GM18505 (cell line): ENCODE measurements at regions not wholly inside any gene's neighbourhood (a gene's known extent, or its start where the extent isn't known, plus 50 kb on each side); places are given as distances from the start of the nearest gene placed in this dataset.
A peak's percentile ranks its signal among the peaks of the same experiment; 100 is the strongest.

Experiments
- ATAC-seq: cut with Tn5 transposase; IDR thresholded peaks from one replicate; pipeline ENCODE4 v1.9.1; 2021; ENCODE audit not compliant: unreplicated experiment
- POLR2A ChIP-seq: IDR thresholded peaks from 4 replicates; pipeline ENCODE4 v1.6.1; 2011; ENCODE audit warnings: borderline replicate concordance; ENCODE audit not compliant: insufficient read depth, insufficient read length; ENCODE audit errors: extremely low read depth

- ATAC-seq, result no peak
- no peak for TF ChIP-seq POLR2A
Observed at GRCh38 chrX:63929608-63930007, 144.6 kb upstream of the ARHGEF9 start.

GRCh38 chrX:63927848-63928247 is 142.8 kb upstream of the ARHGEF9 start:
- ATAC-seq, result no peak
- TF ChIP-seq POLR2A, result no peak

- no peak for TF ChIP-seq POLR2A
- no peak for ATAC-seq
Observed at GRCh38 chrX:63922221-63922620, 137.2 kb upstream of the ARHGEF9 start.

GRCh38 chrX:63920875-63921274 is 135.9 kb upstream of the ARHGEF9 start:
- peak; percentile 68 for ATAC-seq
- no peak for TF ChIP-seq POLR2A

- no peak for ATAC-seq
Observed at GRCh38 chrX:63919081-63919480, 134.1 kb upstream of the ARHGEF9 start.

GRCh38 chrX:63918611-63919010 is 133.6 kb upstream of the ARHGEF9 start:
- no peak for ATAC-seq
- TF ChIP-seq POLR2A, result no peak

More at GRCh38 chrX:63919081-63919480, 134.1 kb upstream of the ARHGEF9 start:
- no peak for TF ChIP-seq POLR2A

GRCh38 chrX:63917296-63917695 is 132.3 kb upstream of the ARHGEF9 start:
- ATAC-seq, result no peak
- no peak for TF ChIP-seq POLR2A

GRCh38 chrX:63913719-63914118 is 128.7 kb upstream of the ARHGEF9 start:
- no peak for ATAC-seq

GRCh38 chrX:63889001-63889400 is 104.0 kb upstream of the ARHGEF9 start:
- no peak for ATAC-seq

More at GRCh38 chrX:63913719-63914118, 128.7 kb upstream of the ARHGEF9 start:
- TF ChIP-seq POLR2A, result no peak

GRCh38 chrX:63884821-63885790 is 100.1 kb upstream of the ARHGEF9 start:
- ATAC-seq, result no peak

More at GRCh38 chrX:63889001-63889400, 104.0 kb upstream of the ARHGEF9 start:
- TF ChIP-seq POLR2A, result no peak

GRCh38 chrX:63869506-63869905 is 84.5 kb upstream of the ARHGEF9 start:
- ATAC-seq, result no peak
- no peak for TF ChIP-seq POLR2A

More at GRCh38 chrX:63884821-63885790, 100.1 kb upstream of the ARHGEF9 start:
- no peak for TF ChIP-seq POLR2A

- TF ChIP-seq POLR2A, result no peak
- no peak for ATAC-seq
Observed at GRCh38 chrX:63855896-63856295, 70.9 kb upstream of the ARHGEF9 start.

GRCh38 chrX:63835361-63835760 is 50.3 kb upstream of the ARHGEF9 start:
- no peak for ATAC-seq
- TF ChIP-seq POLR2A, result no peak
